M059J (cell line): ENCODE measurements at regions not wholly inside any gene's neighbourhood (a gene's known extent, or its start where the extent isn't known, plus 50 kb on each side); places are given as distances from the start of the nearest gene placed in this dataset.
"Not testable (repeated sequence)": the region's sequence is repeated elsewhere in the genome, so short reads cannot be mapped to it uniquely, and the experiment has no call there.

Experiments
- DNase-seq: peaks from one replicate; pipeline ENCODE4 v3.0.0-alpha.2; 2012; ENCODE audit warnings: low read depth

- not testable (repeated sequence) for DNase-seq
Observed at GRCh38 chr1:144026022-144026421, 54.2 kb upstream of the FAM72C start.

- not testable (repeated sequence) for DNase-seq
Observed at GRCh38 chr1:144021690-144022384, 50.1 kb upstream of the FAM72C start.
